OCI-LY1 (cell line): ENCODE measurements at regions not wholly inside any gene's neighbourhood (a gene's known extent, or its start where the extent isn't known, plus 50 kb on each side); places are given as distances from the start of the nearest gene placed in this dataset.

Experiments used
- H2AFZ ChIP-seq: fragments of 200-600 bp; sonication (generic), shearing (Covaris generic); 2 replicates; pipeline ENCODE4 v1.6.0; 2014; ENCODE audit warnings: antibody characterized with exemption, mild to moderate bottlenecking, low read length
- H3F3A ChIP-seq: fragments of 200-600 bp; sonication (generic), shearing (Covaris generic); 2 replicates; pipeline ENCODE4 v1.6.0; 2014; ENCODE audit warnings: mild to moderate bottlenecking, antibody characterized with exemption, low read length, moderate library complexity; ENCODE audit not compliant: insufficient read depth
- H3K27ac ChIP-seq: fragments of 200-600 bp; sonication (generic); 2 replicates; pipeline ENCODE4 v1.5.1; 2014; ENCODE audit warnings: low read length, mixed run types, mild to moderate bottlenecking, low read depth; ENCODE audit not compliant: poor library complexity, severe bottlenecking
- H3K27me3 ChIP-seq: fragments of 200-600 bp; sonication (generic); 2 replicates; pipeline ENCODE4 v1.6.0; 2014; ENCODE audit warnings: antibody characterized with exemption, mild to moderate bottlenecking, low read length, moderate library complexity; ENCODE audit not compliant: insufficient read depth
- H3K36me3 ChIP-seq: fragments of 200-600 bp; sonication (generic); 2 replicates; pipeline ENCODE4 v1.6.1; 2014; ENCODE audit warnings: mild to moderate bottlenecking, antibody characterized with exemption, low read length, moderate library complexity, mixed read lengths; ENCODE audit not compliant: insufficient read depth
- H3K4me1 ChIP-seq: fragments of 200-600 bp; sonication (generic); 2 replicates; pipeline ENCODE4 v1.5.1; 2014; ENCODE audit warnings: mild to moderate bottlenecking, low read length, moderate library complexity; ENCODE audit not compliant: insufficient read depth, severe bottlenecking
- H3K4me2 ChIP-seq: fragments of 200-600 bp; sonication (generic), shearing (Covaris generic); 2 replicates; pipeline ENCODE4 v1.6.1; 2014; ENCODE audit warnings: low read length
- H3K4me3 ChIP-seq: fragments of 200-600 bp; sonication (generic); 2 replicates; pipeline ENCODE4 v1.5.1; 2014; ENCODE audit warnings: low read length, low read depth, mild to moderate bottlenecking, mixed read lengths; ENCODE audit not compliant: poor library complexity, severe bottlenecking
- H3K79me2 ChIP-seq: fragments of 200-600 bp; shearing (Covaris generic); 2 replicates; pipeline ENCODE4 v1.6.1; 2016; ENCODE audit warnings: mixed run types, low read length, mixed read lengths; ENCODE audit not compliant: insufficient read depth
- H3K9ac ChIP-seq: fragments of 200-600 bp; sonication (generic), shearing (Covaris generic); 2 replicates; pipeline ENCODE4 v1.6.1; 2014; ENCODE audit warnings: mild to moderate bottlenecking, low read length, mixed read lengths
- H3K9me2 ChIP-seq: fragments of 200-600 bp; sonication (generic), shearing (Covaris generic); 2 replicates; pipeline ENCODE4 v1.6.1; 2014; ENCODE audit warnings: low read depth, mild to moderate bottlenecking, low read length, mixed read lengths
- H3K9me3 ChIP-seq: fragments of 200-600 bp; shearing (Covaris generic); 2 replicates; pipeline ENCODE4 v1.6.1; 2014; ENCODE audit warnings: low read length, mixed read lengths
- H4K20me1 ChIP-seq: fragments of 200-600 bp; sonication (generic), shearing (Covaris generic); 2 replicates; pipeline ENCODE4 v1.6.0; 2016; ENCODE audit warnings: mild to moderate bottlenecking, low read length; ENCODE audit not compliant: insufficient read depth
- EZH2 ChIP-seq: fragments of 200-600 bp; sonication (generic), shearing (Covaris generic); IDR thresholded peaks from 2 replicates; pipeline ENCODE4 v1.8.0; 2017; ENCODE audit warnings: borderline replicate concordance, mixed run types, mild to moderate bottlenecking, antibody characterized with exemption, low read length, moderate library complexity, mixed read lengths
- TF ChIP-seq, protein P1 (sequence below): fragments of 200-600 bp; sonication (generic), shearing (Covaris generic); IDR thresholded peaks from 2 replicates; pipeline ENCODE4 v1.5.1; 2017; ENCODE audit warnings: mild to moderate bottlenecking, antibody characterized with exemption, low read length, moderate library complexity, mixed read lengths

- no peaks in the 10 kb centered on the region for H3K79me2 ChIP-seq
- no peak for TF ChIP-seq EZH2
- TF ChIP-seq, protein P1, sequence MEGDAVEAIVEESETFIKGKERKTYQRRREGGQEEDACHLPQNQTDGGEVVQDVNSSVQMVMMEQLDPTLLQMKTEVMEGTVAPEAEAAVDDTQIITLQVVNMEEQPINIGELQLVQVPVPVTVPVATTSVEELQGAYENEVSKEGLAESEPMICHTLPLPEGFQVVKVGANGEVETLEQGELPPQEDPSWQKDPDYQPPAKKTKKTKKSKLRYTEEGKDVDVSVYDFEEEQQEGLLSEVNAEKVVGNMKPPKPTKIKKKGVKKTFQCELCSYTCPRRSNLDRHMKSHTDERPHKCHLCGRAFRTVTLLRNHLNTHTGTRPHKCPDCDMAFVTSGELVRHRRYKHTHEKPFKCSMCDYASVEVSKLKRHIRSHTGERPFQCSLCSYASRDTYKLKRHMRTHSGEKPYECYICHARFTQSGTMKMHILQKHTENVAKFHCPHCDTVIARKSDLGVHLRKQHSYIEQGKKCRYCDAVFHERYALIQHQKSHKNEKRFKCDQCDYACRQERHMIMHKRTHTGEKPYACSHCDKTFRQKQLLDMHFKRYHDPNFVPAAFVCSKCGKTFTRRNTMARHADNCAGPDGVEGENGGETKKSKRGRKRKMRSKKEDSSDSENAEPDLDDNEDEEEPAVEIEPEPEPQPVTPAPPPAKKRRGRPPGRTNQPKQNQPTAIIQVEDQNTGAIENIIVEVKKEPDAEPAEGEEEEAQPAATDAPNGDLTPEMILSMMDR: no peak
- no peak overlapping the region for H3K27ac ChIP-seq
- no peaks in the 10 kb centered on the region for H3K4me1 ChIP-seq
- no peaks in the 10 kb centered on the region for H3K27me3 ChIP-seq
- no peaks in the 10 kb centered on the region for H3K9me3 ChIP-seq
- no peak overlapping the region for H3K4me2 ChIP-seq
- H3F3A ChIP-seq: no peaks in the 10 kb centered on the region
- H3K4me3 ChIP-seq: no peak overlapping the region
- H3K9ac ChIP-seq: no peak overlapping the region
- no peaks in the 10 kb centered on the region for H4K20me1 ChIP-seq
- H2AFZ ChIP-seq: no peak overlapping the region
- H3K9me2 ChIP-seq: no peaks in the 10 kb centered on the region
- no peaks in the 10 kb centered on the region for H3K36me3 ChIP-seq
Measured at GRCh38 chr6:92849636-92850035, 569.7 kb downstream of the EPHA7 start.

- Histone ChIP-seq H3K9me3 (no peaks in the 10 kb centered on the region), H3K9me2 (no peaks in the 10 kb centered on the region), H3K4me2 (no peak overlapping the region), H3K79me2 (no peaks in the 10 kb centered on the region), H4K20me1 (no peaks in the 10 kb centered on the region), H3K36me3 (no peaks in the 10 kb centered on the region), H2AFZ (no peak overlapping the region), H3K9ac (no peak overlapping the region), H3K27ac (no peak overlapping the region), H3K4me1 (no peaks in the 10 kb centered on the region), H3K27me3 (no peaks in the 10 kb centered on the region), H3K4me3 (no peak overlapping the region), H3F3A (no peaks in the 10 kb centered on the region)
- TF ChIP-seq, protein P1: no peak
- TF ChIP-seq EZH2: no peak
Measured at GRCh38 chr6:92848901-92849300, 570.5 kb downstream of the EPHA7 start.

- Histone ChIP-seq H3K79me2 (no peaks in the 10 kb centered on the region), H2AFZ (no peak overlapping the region), H3K9me2 (no peaks in the 10 kb centered on the region), H3K4me3 (no peak overlapping the region), H3K4me2 (no peak overlapping the region), H3K27ac (no peak overlapping the region), H3K4me1 (no peaks in the 10 kb centered on the region), H4K20me1 (no peaks in the 10 kb centered on the region), H3K9me3 (no peaks in the 10 kb centered on the region), H3K27me3 (no peaks in the 10 kb centered on the region), H3F3A (no peaks in the 10 kb centered on the region), H3K9ac (no peak overlapping the region), H3K36me3 (no peaks in the 10 kb centered on the region)
- TF ChIP-seq, protein P1: no peak
Measured at GRCh38 chr6:92848459-92848858, 570.9 kb downstream of the EPHA7 start.
